ENCODE measurements at regions not wholly inside any gene's neighbourhood (a gene's known extent, or its start where the extent isn't known, plus 50 kb on each side); places are given as distances from the start of the nearest gene placed in this dataset.

- Histone ChIP-seq H3K9me3 (ENCODE audit: low read length) (no peaks in the 10 kb centered on the region), H3K9me2 (ENCODE audit: insufficient read depth, low read length) (no peaks in the 10 kb centered on the region), H3K79me2 (ENCODE audit: insufficient read depth, low read depth, low read length) (no peaks in the 10 kb centered on the region), H3K4me2 (ENCODE audit: low read length) (no peak overlapping the region), H3K27ac (ENCODE audit: low read depth, low read length, poor library complexity, severe bottlenecking) (no peak overlapping the region), H3K4me1 (ENCODE audit: insufficient read depth, low read length, poor library complexity, severe bottlenecking) (peaks cover 16% of the 10 kb centered on the region), H4K20me1 (ENCODE audit: insufficient read depth, low read length) (no peaks in the 10 kb centered on the region), H3K36me3 (ENCODE audit: insufficient read depth, low read length) (no peaks in the 10 kb centered on the region), H3K4me3 (ENCODE audit: low read depth, low read length, poor library complexity, severe bottlenecking) (no peak overlapping the region), H2AFZ (ENCODE audit: low read length) (peak overlapping the region; percentile 19; the same call in 1 of the 2 replicates)
- no peak for TF ChIP-seq EZH2phosphoT487 (IDR thresholded peaks at IDR 0.05; ENCODE audit: borderline replicate concordance, low read depth, low read length)
- TF ChIP-seq CTCF (conservative IDR thresholded peaks at IDR 0.05; ENCODE audit: low read length): no peak
- ChIA-PET CTCF (ENCODE audit: unreplicated experiment) (no interaction called here), POLR2A (interaction anchor here (0.6 kb wide), 1 partner anchor 136 kb away, joined by 3 read pairs; no protein-coding TSS in a partner anchor)
- intact Hi-C loops (cut with micrococcal nuclease; ENCODE audit: unreplicated experiment): no loop called here
- no TSS peak for BruUV-seq (replicated peaks)
- no peak for DNase-seq (ENCODE audit: low spot score)
Observed at GRCh38 chr5:147169399-147169798, 65.4 kb upstream of the STK32A start.

- Histone ChIP-seq H3K9me2 (ENCODE audit: insufficient read depth, low read length) (no peaks in the 10 kb centered on the region), H3K79me2 (ENCODE audit: insufficient read depth, low read depth, low read length) (no peaks in the 10 kb centered on the region), H3K4me3 (ENCODE audit: low read depth, low read length, poor library complexity, severe bottlenecking) (no peak overlapping the region), H2AFZ (ENCODE audit: low read length) (peak overlapping the region; percentile 19; the same call in 1 of the 2 replicates), H3K9me3 (ENCODE audit: low read length) (no peaks in the 10 kb centered on the region), H3K27ac (ENCODE audit: low read depth, low read length, poor library complexity, severe bottlenecking) (no peak overlapping the region), H4K20me1 (ENCODE audit: insufficient read depth, low read length) (no peaks in the 10 kb centered on the region), H3K4me2 (ENCODE audit: low read length) (peak overlapping the region; percentile 23; the same call in 1 of the 2 replicates), H3K4me1 (ENCODE audit: insufficient read depth, low read length, poor library complexity, severe bottlenecking) (peaks cover 16% of the 10 kb centered on the region), H3K36me3 (ENCODE audit: insufficient read depth, low read length) (no peaks in the 10 kb centered on the region)
- TF ChIP-seq EZH2phosphoT487 (IDR thresholded peaks at IDR 0.05; ENCODE audit: borderline replicate concordance, low read depth, low read length): no peak
- TF ChIP-seq CTCF (conservative IDR thresholded peaks at IDR 0.05; ENCODE audit: low read length): no peak
- ChIA-PET POLR2A (no interaction called here), CTCF (ENCODE audit: unreplicated experiment) (no interaction called here)
- intact Hi-C loops (cut with micrococcal nuclease; ENCODE audit: unreplicated experiment): no loop called here
- peak; percentile 5 for DNase-seq (ENCODE audit: low spot score)
- BruUV-seq (replicated peaks): no TSS peak
Observed at GRCh38 chr5:147169901-147170300, 64.9 kb upstream of the STK32A start.

- no peak overlapping the region for H3K4me3 ChIP-seq (ENCODE audit: low read depth, low read length, poor library complexity, severe bottlenecking)
- intact Hi-C loops (cut with micrococcal nuclease; ENCODE audit: unreplicated experiment): no loop called here
- 0 out of 2 replicates have a peak overlapping the region, but pooled peaks have one; percentile 36 for H2AFZ ChIP-seq (ENCODE audit: low read length)
- H3K27ac ChIP-seq (ENCODE audit: low read depth, low read length, poor library complexity, severe bottlenecking): peak overlapping the region; percentile 55
- ChIA-PET CTCF (ENCODE audit: unreplicated experiment) (no interaction called here), POLR2A (no interaction called here)
- H3K4me1 ChIP-seq (ENCODE audit: insufficient read depth, low read length, poor library complexity, severe bottlenecking): peaks cover 16% of the 10 kb centered on the region
- H3K36me3 ChIP-seq (ENCODE audit: insufficient read depth, low read length): no peaks in the 10 kb centered on the region
- no peaks in the 10 kb centered on the region for H3K9me3 ChIP-seq (ENCODE audit: low read length)
- H3K9me2 ChIP-seq (ENCODE audit: insufficient read depth, low read length): no peaks in the 10 kb centered on the region
- TF ChIP-seq CTCF (conservative IDR thresholded peaks at IDR 0.05; ENCODE audit: low read length): no peak
- no peak for TF ChIP-seq EZH2phosphoT487 (IDR thresholded peaks at IDR 0.05; ENCODE audit: borderline replicate concordance, low read depth, low read length)
- DNase-seq (ENCODE audit: low spot score): peak; percentile 33
- no peaks in the 10 kb centered on the region for H4K20me1 ChIP-seq (ENCODE audit: insufficient read depth, low read length)
- peak overlapping the region; percentile 45 for H3K4me2 ChIP-seq (ENCODE audit: low read length)
- H3K79me2 ChIP-seq (ENCODE audit: insufficient read depth, low read depth, low read length): no peaks in the 10 kb centered on the region
- no TSS peak for BruUV-seq (replicated peaks)
Observed at GRCh38 chr5:147170603-147171002, 64.2 kb upstream of the STK32A start.
